Peyer's patch (tissue), 4 donors: ENCODE measurements at regions not wholly inside any gene's neighbourhood (a gene's known extent, or its start where the extent isn't known, plus 50 kb on each side); places are given as distances from the start of the nearest gene placed in this dataset.

Experiments
- DNase-seq, 3 donors: peaks; one replicate each; pipeline ENCODE4 v3.0.0-alpha.2; 2017 to 2019
- H3K27ac ChIP-seq, 4 donors: fragments of 200-600 bp; sonication (generic); one replicate each; pipeline ENCODE4 v1.5.1; 2016 to 2019
- H3K27me3 ChIP-seq, 2 donors: fragments of 200-600 bp; sonication (generic); one replicate each; pipeline ENCODE4 v1.5.1; 2019
- H3K36me3 ChIP-seq, 3 donors: fragments of 200-600 bp; sonication (generic); one replicate each; pipeline ENCODE4 v1.5.1; 2016 to 2019
- H3K4me1 ChIP-seq, 4 donors: fragments of 200-600 bp; sonication (generic); one replicate each; pipeline ENCODE4 v1.5.1; 2016 to 2019
- H3K4me3 ChIP-seq, 4 donors: fragments of 200-600 bp; sonication (generic); 1 replicate in 3 of 4; 2 replicates in 1 of 4; pipeline ENCODE4 v1.5.1; 2016 to 2019; ENCODE audit warnings: mild to moderate bottlenecking in 1 of 4
- H3K9me3 ChIP-seq, 4 donors: fragments of 200-600 bp; sonication (generic); one replicate each; pipeline ENCODE4 v1.5.1; 2016 to 2019; ENCODE audit warnings: mild to moderate bottlenecking in 1 of 4
- CTCF ChIP-seq, 6 experiments: fragments of 450-650 bp in 4 of 6; fragments of 200-600 bp in 2 of 6; sonication (generic) in 1 of 6; IDR thresholded peaks; one replicate each; pipeline ENCODE4 v1.5.1; 2017 to 2019; ENCODE audit warnings: antibody characterized with exemption in 6 of 6, mild to moderate bottlenecking in 3 of 6, moderate library complexity in 1 of 6
- POLR2A ChIP-seq, 2 donors: fragments of 450-650 bp; IDR thresholded peaks; one replicate each; pipeline ENCODE4 v1.5.1; 2017; ENCODE audit warnings: antibody characterized with exemption in 2 of 2, mild to moderate bottlenecking in 2 of 2, moderate library complexity in 2 of 2

GRCh38 chr5:97846643-97847042 lies 663.6 kb upstream of the RIOK2 start:
- no peak overlapping the region for H3K4me3 ChIP-seq
- DNase-seq: no peak
- no peaks in the 10 kb centered on the region for H3K4me1 ChIP-seq
- H3K27me3 ChIP-seq: no peaks in the 10 kb centered on the region
- H3K36me3 ChIP-seq: no peaks in the 10 kb centered on the region
- H3K9me3 ChIP-seq: no peaks in the 10 kb centered on the region
- TF ChIP-seq CTCF (IDR thresholded peaks at IDR 0.05) (no peak), POLR2A (IDR thresholded peaks at IDR 0.05) (no peak)
- no peak overlapping the region for H3K27ac ChIP-seq

DNA sequence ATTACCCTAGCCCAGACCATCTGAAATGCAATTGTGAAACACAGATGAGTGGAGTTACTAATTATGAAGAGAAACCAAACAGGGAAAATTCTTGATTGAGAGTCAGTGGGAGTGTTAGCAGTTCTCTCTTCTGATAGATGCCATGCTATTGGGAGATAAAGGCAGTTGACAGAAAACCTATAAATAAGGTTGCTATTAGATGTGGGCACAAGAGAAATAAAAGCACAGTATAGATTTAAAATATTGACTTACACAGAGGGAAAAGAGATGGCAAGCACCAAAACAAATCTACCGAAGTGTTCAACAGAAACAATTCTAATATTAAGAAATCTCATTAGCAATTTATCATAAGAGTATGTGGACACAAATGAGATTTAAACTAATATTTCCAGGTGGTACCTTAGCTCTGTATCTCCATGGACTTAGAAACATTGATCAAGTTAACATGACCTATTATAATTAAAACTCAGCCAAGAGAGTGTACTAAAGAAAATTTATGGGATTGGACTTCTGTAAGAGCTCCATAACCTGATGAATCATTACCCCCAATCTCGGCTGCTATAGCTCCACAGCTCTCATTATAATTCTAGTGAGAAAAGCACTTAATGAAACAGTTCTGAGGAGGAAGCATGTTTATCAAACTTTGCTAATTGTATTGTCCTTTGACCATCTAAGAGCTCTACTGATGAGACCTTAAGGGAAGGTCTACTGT lies 665.0 kb upstream of the RIOK2 start:
- Histone ChIP-seq H3K4me1 (no peaks in the 10 kb centered on the region), H3K4me3 (no peak overlapping the region), H3K27ac (no peak overlapping the region), H3K9me3 (no peaks in the 10 kb centered on the region), H3K27me3 (no peaks in the 10 kb centered on the region), H3K36me3 (no peaks in the 10 kb centered on the region)
- DNase-seq: no peak
- TF ChIP-seq POLR2A (IDR thresholded peaks at IDR 0.05): no peak
- TF ChIP-seq CTCF (IDR thresholded peaks at IDR 0.05): no peak

DNA sequence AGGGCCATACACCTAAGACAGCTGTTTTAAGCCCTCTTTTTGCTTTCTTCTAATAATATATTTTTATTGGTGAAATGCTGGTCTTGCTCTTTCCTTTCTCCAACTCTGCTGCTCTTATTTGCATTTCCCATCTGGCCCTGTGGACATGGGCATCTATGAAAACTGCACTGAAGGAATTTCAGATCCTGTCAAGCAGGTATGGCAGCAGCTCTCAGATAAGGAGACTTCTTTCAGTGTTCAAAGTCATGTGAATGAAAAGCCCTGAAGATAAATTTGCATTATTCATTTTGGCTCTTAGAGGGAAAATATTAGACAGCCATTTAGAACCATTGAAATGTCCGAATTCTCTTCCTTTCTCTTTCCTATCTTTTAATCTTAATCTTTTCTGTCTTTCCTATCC lies 668.0 kb upstream of the RIOK2 start:
- no peaks in the 10 kb centered on the region for H3K27me3 ChIP-seq
- no peaks in the 10 kb centered on the region for H3K4me1 ChIP-seq
- DNase-seq: no peak

GRCh38 chr5:97854871-97855762 lies 672.1 kb upstream of the RIOK2 start:
- Histone ChIP-seq H3K27ac (no peak overlapping the region), H3K9me3 (no peaks in the 10 kb centered on the region), H3K36me3 (no peaks in the 10 kb centered on the region), H3K27me3 (no peaks in the 10 kb centered on the region), H3K4me1 (no peaks in the 10 kb centered on the region), H3K4me3 (no peak overlapping the region)
- no peak for DNase-seq
- no peak for TF ChIP-seq CTCF (IDR thresholded peaks at IDR 0.05)
- TF ChIP-seq POLR2A (IDR thresholded peaks at IDR 0.05): no peak

More for the DNA sequence above, 668.0 kb upstream of the RIOK2 start:
- H3K9me3 ChIP-seq: no peaks in the 10 kb centered on the region
- no peak overlapping the region for H3K27ac ChIP-seq
- H3K36me3 ChIP-seq: no peaks in the 10 kb centered on the region
- TF ChIP-seq CTCF (IDR thresholded peaks at IDR 0.05): no peak
- TF ChIP-seq POLR2A (IDR thresholded peaks at IDR 0.05): no peak
- no peak overlapping the region for H3K4me3 ChIP-seq

GRCh38 chr5:97874491-97874890 lies 691.4 kb upstream of the RIOK2 start:
- no peaks in the 10 kb centered on the region for H3K4me1 ChIP-seq
- H3K4me3 ChIP-seq: no peak overlapping the region
- no peaks in the 10 kb centered on the region for H3K27me3 ChIP-seq
- TF ChIP-seq CTCF (IDR thresholded peaks at IDR 0.05): no peak
- no peak for TF ChIP-seq POLR2A (IDR thresholded peaks at IDR 0.05)
- no peak for DNase-seq
- H3K27ac ChIP-seq: no peak overlapping the region
- no peaks in the 10 kb centered on the region for H3K36me3 ChIP-seq
- H3K9me3 ChIP-seq: no peaks in the 10 kb centered on the region
